Naive thymus-derived CD4-positive, alpha-beta T cell (primary cell): ENCODE measurements at regions not wholly inside any gene's neighbourhood (a gene's known extent, or its start where the extent isn't known, plus 50 kb on each side); places are given as distances from the start of the nearest gene placed in this dataset.

Source experiments
- ATAC-seq: fragments of 150-1000 bp; cut with Tn5 transposase; 2 replicates; pipeline ENCODE4 v1.10.0; 2021; ENCODE audit warnings: mild to moderate bottlenecking, moderate library complexity
- CTCF ChIA-PET: fragments of 350-600 bp; sonication (Branson Sonifier 250); formaldehyde crosslinking; loops from one replicate; lab custom pipeline; 2021; ENCODE audit warnings: antibody characterized with exemption; lab: Charles Lee
- POLR2A ChIA-PET: fragments of 350-600 bp; sonication (Branson Sonifier 250); formaldehyde crosslinking; loops from one replicate; lab custom pipeline; 2021; ENCODE audit warnings: antibody characterized with exemption, inconsistent platforms; lab: Charles Lee
- DNase-seq, 9 donors: peaks; one replicate each; pipeline versions ENCODE4 v3.0.0 to v3.0.0-alpha.2; 2020 to 2022; ENCODE audit warnings: mixed read lengths in 1 of 9
- H3K27ac ChIP-seq: one replicate; pipeline ENCODE4 v1.7.0; 2013; ENCODE audit warnings: mild to moderate bottlenecking, low read depth, low read length, moderate library complexity
- H3K27me3 ChIP-seq, 2 donors: one replicate each; pipeline ENCODE4 v1.7.0; 2013; ENCODE audit warnings: low read length in 2 of 2, mild to moderate bottlenecking in 2 of 2, moderate library complexity in 2 of 2; ENCODE audit not compliant: control insufficient read depth in 2 of 2, insufficient read depth in 2 of 2
- H3K36me3 ChIP-seq, 3 experiments: 1 replicate in 2 of 3; 2 replicates in 1 of 3; pipeline ENCODE4 v1.7.0; 2013; ENCODE audit warnings: low read length in 3 of 3, mild to moderate bottlenecking in 3 of 3, moderate library complexity in 1 of 3; ENCODE audit not compliant: insufficient read depth in 3 of 3, control insufficient read depth in 2 of 3
- H3K4me1 ChIP-seq, 2 donors: one replicate each; pipeline ENCODE4 v1.7.0; 2013; ENCODE audit warnings: low read length in 2 of 2, mild to moderate bottlenecking in 2 of 2, moderate library complexity in 1 of 2; ENCODE audit not compliant: control insufficient read depth in 2 of 2, insufficient read depth in 2 of 2
- H3K4me3 ChIP-seq: 2 replicates; pipeline ENCODE4 v1.7.0; 2013; ENCODE audit warnings: mild to moderate bottlenecking, low read length
- H3K9me3 ChIP-seq, 3 experiments: 1 replicate in 2 of 3; 2 replicates in 1 of 3; pipeline ENCODE4 v1.7.0; 2013; ENCODE audit warnings: low read length in 3 of 3; ENCODE audit not compliant: control insufficient read depth in 2 of 3
- H3K27ac Mint-ChIP-seq, 9 donors: one replicate each; pipeline ENCODE4 v1.8.0; 2020 to 2022; ENCODE audit warnings: mixed read lengths in 9 of 9, mild to moderate bottlenecking in 8 of 9, moderate library complexity in 5 of 9, inconsistent platforms in 2 of 9
- H3K27me3 Mint-ChIP-seq, 5 donors: one replicate each; pipeline ENCODE4 v1.8.0; 2021 to 2022; ENCODE audit warnings: mixed read lengths in 5 of 5, mild to moderate bottlenecking in 1 of 5
- H3K36me3 Mint-ChIP-seq, 5 donors: one replicate each; pipeline ENCODE4 v1.8.0; 2020 to 2022; ENCODE audit warnings: mixed read lengths in 5 of 5, mild to moderate bottlenecking in 3 of 5, inconsistent platforms in 1 of 5
- H3K4me1 Mint-ChIP-seq, 7 donors: one replicate each; pipeline ENCODE4 v1.8.0; 2020 to 2022; ENCODE audit warnings: mixed read lengths in 7 of 7, mild to moderate bottlenecking in 3 of 7, inconsistent platforms in 1 of 7
- H3K4me3 Mint-ChIP-seq, 10 donors: one replicate each; pipeline ENCODE4 v1.8.0; 2020 to 2022; ENCODE audit warnings: mild to moderate bottlenecking in 10 of 10, mixed read lengths in 10 of 10, moderate library complexity in 6 of 10, inconsistent platforms in 2 of 10
- H3K9me3 Mint-ChIP-seq, 11 donors: one replicate each; pipeline ENCODE4 v1.8.0; 2020 to 2022; ENCODE audit warnings: mixed read lengths in 11 of 11, mild to moderate bottlenecking in 4 of 11, inconsistent platforms in 1 of 11, moderate library complexity in 1 of 11
- intact Hi-C, 2 donors: fragments of 100-400 bp; cut with micrococcal nuclease; formaldehyde crosslinking; loops; one replicate each; pipeline ENCODE4 v1.15.1; 2023

DNA sequence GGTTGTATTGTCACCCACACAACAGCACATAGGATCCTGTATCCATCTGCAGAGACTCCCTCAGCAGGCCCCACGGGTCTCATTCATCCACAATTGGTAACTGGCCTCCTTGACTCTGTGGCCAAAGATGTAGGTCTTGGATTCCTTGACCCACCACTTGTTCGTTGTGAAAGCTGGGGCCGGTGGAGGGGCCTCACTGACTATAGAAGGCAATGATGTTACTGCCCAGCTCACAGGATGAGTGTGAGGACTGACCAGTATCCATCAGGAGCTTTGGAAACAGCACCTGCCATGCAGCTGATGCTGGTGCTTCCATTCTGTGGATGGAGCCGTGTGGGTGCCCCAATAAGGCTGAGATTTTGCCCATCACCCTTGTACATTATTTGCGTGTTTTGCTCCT, 615.7 kb downstream of the BRD1 start:
- Mint-ChIP-seq H3K27me3 (peaks cover 0 to 51% (median 21%) of the 10 kb centered on the region in 5 donors), H3K4me1 (no peaks in the 10 kb centered on the region), H3K27ac (no peak overlapping the region), H3K9me3 (peaks cover 0 to 5% (median 3%) of the 10 kb centered on the region in 11 donors), H3K36me3 (peaks cover 0 to 4% (median 0%) of the 10 kb centered on the region in 5 donors), H3K4me3 (no peak overlapping the region)
- H3K27me3 ChIP-seq: no peaks in the 10 kb centered on the region
- no peaks in the 10 kb centered on the region for H3K4me1 ChIP-seq
- no peaks in the 10 kb centered on the region for H3K36me3 ChIP-seq
- H3K9me3 ChIP-seq: no peaks in the 10 kb centered on the region
- intact Hi-C loops: no loop called here
- no peak for DNase-seq
- H3K27ac ChIP-seq: no peak overlapping the region
- H3K4me3 ChIP-seq: no peak overlapping the region
- ATAC-seq: no peak
- POLR2A ChIA-PET: no interaction called here
- CTCF ChIA-PET: no interaction called here

DNA sequence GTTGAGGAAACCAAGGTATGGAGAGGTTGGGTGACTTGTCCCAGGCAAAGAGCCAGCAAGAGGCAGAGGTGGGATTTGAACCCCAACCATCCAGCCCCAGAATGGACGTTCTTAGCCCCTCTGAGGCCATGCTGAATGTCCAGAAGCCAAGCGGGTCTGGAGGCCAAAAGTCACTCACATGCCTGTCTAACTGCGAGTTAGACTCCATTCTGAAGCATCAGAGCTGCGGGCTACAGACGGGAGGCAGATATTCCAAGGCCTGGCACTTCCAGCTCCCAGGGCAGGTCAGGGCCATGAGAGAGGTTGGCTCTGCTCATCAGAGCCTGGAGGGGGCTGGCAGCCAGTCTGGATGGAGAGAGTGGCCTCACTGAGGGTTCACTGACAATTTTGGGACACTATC, 616.5 kb downstream of the BRD1 start:
- CTCF ChIA-PET: no interaction called here
- H3K27ac Mint-ChIP-seq: no peak overlapping the region
- H3K27ac ChIP-seq: no peak overlapping the region

DNA sequence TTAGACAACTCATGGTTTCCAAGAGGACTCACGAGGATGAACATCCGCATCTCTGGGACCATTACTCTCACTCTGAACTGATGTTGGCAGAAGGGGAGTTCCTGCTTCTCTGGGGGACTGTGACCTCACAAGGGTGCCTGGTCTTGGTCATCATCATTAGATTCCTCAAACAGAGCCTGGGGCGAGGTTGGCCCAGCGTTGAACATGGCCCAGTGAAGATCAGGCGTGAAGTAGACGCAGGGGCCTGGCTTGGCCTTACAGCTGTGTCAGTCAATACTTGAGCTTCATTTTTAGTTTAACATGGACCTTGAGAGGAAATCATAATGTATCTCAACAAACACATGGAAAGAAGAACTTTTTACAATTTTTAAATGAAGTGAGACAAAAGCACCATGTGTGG, 617.1 kb downstream of the BRD1 start:
- POLR2A ChIA-PET: no interaction called here
- Histone ChIP-seq H3K27ac (no peak overlapping the region), H3K27me3 (no peaks in the 10 kb centered on the region), H3K4me3 (no peak overlapping the region), H3K4me1 (no peaks in the 10 kb centered on the region), H3K36me3 (no peaks in the 10 kb centered on the region), H3K9me3 (no peaks in the 10 kb centered on the region)
- ATAC-seq (no peak), DNase-seq (no peak)
- Mint-ChIP-seq H3K36me3 (peaks cover 0 to 4% (median 0%) of the 10 kb centered on the region in 5 donors), H3K27ac (no peak overlapping the region), H3K9me3 (peaks cover 0 to 3% (median 0%) of the 10 kb centered on the region in 11 donors), H3K27me3 (peaks cover 0 to 44% (median 19%) of the 10 kb centered on the region in 5 donors), H3K4me1 (no peaks in the 10 kb centered on the region), H3K4me3 (no peak overlapping the region)
- intact Hi-C loops: no loop called here
- CTCF ChIA-PET: no interaction called here

More for the DNA sequence above, 616.5 kb downstream of the BRD1 start:
- POLR2A ChIA-PET: no interaction called here
- no peak for DNase-seq
- H3K36me3 ChIP-seq: no peaks in the 10 kb centered on the region
- H3K9me3 ChIP-seq: no peaks in the 10 kb centered on the region
- H3K27me3 ChIP-seq: no peaks in the 10 kb centered on the region
- intact Hi-C loops: no loop called here
- H3K9me3 Mint-ChIP-seq: peaks cover 0 to 4% (median 0%) of the 10 kb centered on the region in 11 donors
- no peaks in the 10 kb centered on the region for H3K4me1 Mint-ChIP-seq
- no peaks in the 10 kb centered on the region for H3K4me1 ChIP-seq
- no peak overlapping the region for H3K4me3 Mint-ChIP-seq
- no peak overlapping the region for H3K4me3 ChIP-seq
- peaks cover 0 to 4% (median 0%) of the 10 kb centered on the region in 5 donors for H3K36me3 Mint-ChIP-seq
- H3K27me3 Mint-ChIP-seq: peaks cover 0 to 50% (median 23%) of the 10 kb centered on the region in 5 donors
- no peak for ATAC-seq

GRCh38 chr22:49209452-49210195, 618.0 kb downstream of the BRD1 start:
- DNase-seq: no peak
- Mint-ChIP-seq H3K36me3 (peaks cover 0 to 4% (median 0%) of the 10 kb centered on the region in 5 donors), H3K27me3 (peaks cover 0 to 40% (median 20%) of the 10 kb centered on the region in 5 donors), H3K4me3 (no peak overlapping the region), H3K4me1 (no peaks in the 10 kb centered on the region), H3K27ac (no peak overlapping the region), H3K9me3 (peaks cover 0 to 3% (median 0%) of the 10 kb centered on the region in 11 donors)
- Histone ChIP-seq H3K9me3 (no peaks in the 10 kb centered on the region), H3K4me1 (no peaks in the 10 kb centered on the region), H3K4me3 (no peak overlapping the region), H3K36me3 (no peaks in the 10 kb centered on the region), H3K27me3 (no peaks in the 10 kb centered on the region), H3K27ac (no peak overlapping the region)
- CTCF ChIA-PET: no interaction called here
- no peak for ATAC-seq
- intact Hi-C loops: no loop called here
- POLR2A ChIA-PET: no interaction called here

DNA sequence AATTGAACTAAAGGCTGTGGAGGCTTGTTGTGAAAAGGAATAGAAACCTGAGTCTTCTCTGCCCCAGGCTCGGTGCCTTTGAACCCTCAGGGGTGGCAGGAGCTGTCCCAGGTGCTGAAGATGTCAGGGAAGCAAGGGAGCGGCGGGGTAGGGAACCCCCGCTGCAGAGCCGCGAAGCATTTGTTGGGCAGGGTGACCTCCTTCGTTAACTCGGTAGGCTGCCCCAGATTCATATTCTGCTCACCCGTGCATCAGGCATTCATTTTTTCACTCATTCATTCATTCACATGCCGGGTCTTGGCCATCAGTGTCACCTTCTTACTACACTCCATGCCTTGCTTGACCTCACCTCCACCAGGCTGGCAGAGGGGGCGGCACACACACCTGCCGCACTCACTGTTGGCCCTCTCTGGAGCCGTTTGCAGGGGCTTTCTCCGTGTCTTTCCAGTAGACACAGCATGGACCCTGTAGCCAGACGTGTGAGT, 618.9 kb downstream of the BRD1 start:
- DNase-seq (no peak), ATAC-seq (no peak)
- Mint-ChIP-seq H3K36me3 (peaks cover 0 to 4% (median 0%) of the 10 kb centered on the region in 5 donors), H3K27ac (no peak overlapping the region), H3K27me3 (peaks cover 0 to 34% (median 15%) of the 10 kb centered on the region in 5 donors), H3K9me3 (peaks cover 0 to 3% (median 0%) of the 10 kb centered on the region in 11 donors), H3K4me3 (no peak overlapping the region), H3K4me1 (no peaks in the 10 kb centered on the region)
- no peaks in the 10 kb centered on the region for H3K9me3 ChIP-seq
- CTCF ChIA-PET: no interaction called here
- no peaks in the 10 kb centered on the region for H3K4me1 ChIP-seq
- intact Hi-C loops: no loop called here
- POLR2A ChIA-PET: no interaction called here
- no peaks in the 10 kb centered on the region for H3K27me3 ChIP-seq
- no peak overlapping the region for H3K4me3 ChIP-seq
- no peaks in the 10 kb centered on the region for H3K36me3 ChIP-seq
- H3K27ac ChIP-seq: no peak overlapping the region

- H3K36me3 ChIP-seq: no peaks in the 10 kb centered on the region
- CTCF ChIA-PET: no interaction called here
- POLR2A ChIA-PET: no interaction called here
- Mint-ChIP-seq H3K27me3 (peaks cover 0 to 28% (median 14%) of the 10 kb centered on the region in 5 donors), H3K27ac (no peak overlapping the region), H3K36me3 (peaks cover 0 to 4% (median 0%) of the 10 kb centered on the region in 5 donors), H3K4me3 (no peak overlapping the region), H3K9me3 (peaks cover 0 to 4% (median 0%) of the 10 kb centered on the region in 11 donors), H3K4me1 (no peaks in the 10 kb centered on the region)
- H3K27me3 ChIP-seq: no peaks in the 10 kb centered on the region
- intact Hi-C loops: no loop called here
- H3K4me1 ChIP-seq: no peaks in the 10 kb centered on the region
- H3K4me3 ChIP-seq: no peak overlapping the region
- no peaks in the 10 kb centered on the region for H3K9me3 ChIP-seq
- ATAC-seq (no peak), DNase-seq (no peak)
- no peak overlapping the region for H3K27ac ChIP-seq
These were observed 619.7 kb downstream of the BRD1 start for GRCh38 chr22:49208004-49208402.
